ENCODE measurements at regions not wholly inside any gene's neighbourhood (a gene's known extent, or its start where the extent isn't known, plus 50 kb on each side); places are given as distances from the start of the nearest gene placed in this dataset.

GRCh38 chr12:124402248-124403066 is 107.6 kb downstream of the RFLNA start:
- Histone ChIP-seq H3K9me3 (ENCODE audit: control insufficient read depth, low read depth, low read length) (no peaks in the 10 kb centered on the region), H3K23me2 (ENCODE audit: insufficient read length, low read depth, low read length, poor library complexity, severe bottlenecking) (no peaks in the 10 kb centered on the region), H3K56ac (ENCODE audit: insufficient read length, low read depth, low read length) (no peak overlapping the region), H2BK12ac (ENCODE audit: insufficient read length, low read depth, low read length) (no peak overlapping the region), H4K5ac (ENCODE audit: insufficient read length, low read depth, low read length) (no peak overlapping the region), H4K91ac (ENCODE audit: insufficient read length, low read depth, low read length) (no peak overlapping the region), H3T11ph (ENCODE audit: low read length) (no peak overlapping the region), H3K27ac (ENCODE audit: insufficient read length, low read depth, low read length) (no peak overlapping the region), H3K27me3 (ENCODE audit: insufficient read depth, low read length) (no peaks in the 10 kb centered on the region), H4K8ac (replicated peaks; ENCODE audit: insufficient read length, low read depth, low read length) (no peak overlapping the region), H3K18ac (ENCODE audit: insufficient read length, low read depth, low read length) (no peak overlapping the region), H3K79me2 (ENCODE audit: insufficient read depth, low read length) (no peaks in the 10 kb centered on the region), H3K14ac (ENCODE audit: insufficient read depth, low read length) (no peak overlapping the region), H3K4ac (ENCODE audit: low read depth, low read length) (no peak overlapping the region), H2AK5ac (ENCODE audit: insufficient read length, low read length) (no peak overlapping the region), H3K79me1 (ENCODE audit: insufficient read depth, low read depth, low read length, poor library complexity, severe bottlenecking) (no peaks in the 10 kb centered on the region), H2BK20ac (ENCODE audit: low read depth, low read length, poor library complexity, severe bottlenecking) (no peak overlapping the region), H3K4me2 (ENCODE audit: insufficient read depth, insufficient read length, low read length) (no peak overlapping the region), H2BK15ac (ENCODE audit: low read depth, low read length) (no peak overlapping the region), H3K4me1 (ENCODE audit: insufficient read depth, low read length) (no peaks in the 10 kb centered on the region), H2BK5ac (ENCODE audit: insufficient read length, low read length) (no peak overlapping the region), H2AFZ (ENCODE audit: low read length) (no peak overlapping the region), H2BK120ac (ENCODE audit: low read depth, low read length, poor library complexity, severe bottlenecking) (no peak overlapping the region), H4K20me1 (ENCODE audit: control insufficient read depth, insufficient read depth, insufficient read length) (no peaks in the 10 kb centered on the region), H3K9ac (ENCODE audit: extremely low read depth, insufficient read length, low read length) (no peak overlapping the region), H3K23ac (ENCODE audit: insufficient read length, low read depth, low read length) (no peak overlapping the region)
- Mint-ChIP-seq H3K9me3 (no peaks in the 10 kb centered on the region; a peak in 1 of 5 replicates), H3K4me3 (no peak overlapping the region), H3K27me3 (ENCODE audit: low read depth) (no peaks in the 10 kb centered on the region; the same call in 1 of the 2 replicates), H3K4me1 (peaks cover 18 to 45% of the 10 kb centered on the region in 2 experiments), H3K36me3 (ENCODE audit: insufficient read depth in 1 of 3, low read depth in 3 of 3) (peaks cover 18 to 50% (median 44%) of the 10 kb centered on the region in 3 experiments; a peak in 6 of 7 replicates), H3K27ac (peak overlapping the region; percentile 70 to 95 (median 86); a peak in 5 of 7 replicates)
- WGBS (ENCODE audit: extremely low coverage, insufficient read length, low lambda C conversion rate), result no CpG with 5 or more reads among the region's 23 CpGs
- DNase-seq, result peak; percentile 63
- TF ChIP-seq CTCF (conservative IDR thresholded peaks at IDR 0.05), result no peak

Data from H9 (cell line).